ENCODE measurements at regions not wholly inside any gene's neighbourhood (a gene's known extent, or its start where the extent isn't known, plus 50 kb on each side); places are given as distances from the start of the nearest gene placed in this dataset.
"Not testable (repeated sequence)": the region's sequence is repeated elsewhere in the genome, so short reads cannot be mapped to it uniquely, and the experiment has no call there.

- no peaks in the 10 kb centered on the region for H3K9me3 Mint-ChIP-seq
- H3K4me1 Mint-ChIP-seq, result no peaks in the 10 kb centered on the region
- no peak overlapping the region for H3K27ac Mint-ChIP-seq
- H3K27me3 Mint-ChIP-seq, result no peaks in the 10 kb centered on the region
- ATAC-seq, result no peak
- no peaks in the 10 kb centered on the region for H3K36me3 Mint-ChIP-seq
- H3K4me3 Mint-ChIP-seq, result no peak overlapping the region
Measured at GRCh38 chr7:114364151-114364550, 50.5 kb upstream of the FOXP2 start.

GRCh38 chr7:114363292-114363691 is 51.3 kb upstream of the FOXP2 start:
- no peak for ATAC-seq
- Mint-ChIP-seq H3K9me3 (no peaks in the 10 kb centered on the region), H3K27me3 (no peaks in the 10 kb centered on the region), H3K36me3 (no peaks in the 10 kb centered on the region), H3K4me1 (no peaks in the 10 kb centered on the region), H3K4me3 (no peak overlapping the region), H3K27ac (no peak overlapping the region)

- peaks cover 3% of the 10 kb centered on the region for H3K9me3 Mint-ChIP-seq
- H3K4me1 Mint-ChIP-seq, result no peaks in the 10 kb centered on the region
- H3K27ac Mint-ChIP-seq, result no peak overlapping the region
- no peaks in the 10 kb centered on the region for H3K36me3 Mint-ChIP-seq
- no peak for ATAC-seq
- no peak overlapping the region for H3K4me3 Mint-ChIP-seq
- no peaks in the 10 kb centered on the region for H3K27me3 Mint-ChIP-seq
Measured at GRCh38 chr7:114358911-114359310, 55.7 kb upstream of the FOXP2 start.

- H3K9me3 Mint-ChIP-seq, result peaks cover 3% of the 10 kb centered on the region
- H3K4me1 Mint-ChIP-seq, result no peaks in the 10 kb centered on the region
- H3K36me3 Mint-ChIP-seq, result no peaks in the 10 kb centered on the region
- H3K27ac Mint-ChIP-seq, result no peak overlapping the region
- ATAC-seq, result no peak
- no peaks in the 10 kb centered on the region for H3K27me3 Mint-ChIP-seq
- no peak overlapping the region for H3K4me3 Mint-ChIP-seq
Measured at GRCh38 chr7:114356133-114356532, 58.5 kb upstream of the FOXP2 start.

GRCh38 chr7:114354306-114354705 is 60.3 kb upstream of the FOXP2 start:
- Mint-ChIP-seq H3K27me3 (no peaks in the 10 kb centered on the region), H3K4me3 (no peak overlapping the region), H3K9me3 (peaks cover 3% of the 10 kb centered on the region), H3K27ac (no peak overlapping the region), H3K4me1 (no peaks in the 10 kb centered on the region), H3K36me3 (no peaks in the 10 kb centered on the region)
- no peak for ATAC-seq

GRCh38 chr7:114345494-114345893 is 69.1 kb upstream of the FOXP2 start:
- Mint-ChIP-seq H3K27ac (no peak overlapping the region), H3K4me3 (no peak overlapping the region), H3K4me1 (no peaks in the 10 kb centered on the region), H3K9me3 (no peaks in the 10 kb centered on the region), H3K36me3 (no peaks in the 10 kb centered on the region), H3K27me3 (no peaks in the 10 kb centered on the region)
- ATAC-seq, result no peak

GRCh38 chr7:114343949-114344708 is 70.5 kb upstream of the FOXP2 start:
- Mint-ChIP-seq H3K27ac (no peak overlapping the region), H3K4me1 (no peaks in the 10 kb centered on the region), H3K27me3 (no peaks in the 10 kb centered on the region), H3K4me3 (no peak overlapping the region), H3K36me3 (no peaks in the 10 kb centered on the region), H3K9me3 (no peaks in the 10 kb centered on the region)
- ATAC-seq, result no peak

GRCh38 chr7:114342431-114343179 is 72.0 kb upstream of the FOXP2 start:
- ATAC-seq, result no peak
- no peaks in the 10 kb centered on the region for H3K9me3 Mint-ChIP-seq
- H3K4me1 Mint-ChIP-seq, result no peaks in the 10 kb centered on the region
- no peak overlapping the region for H3K27ac Mint-ChIP-seq
- H3K4me3 Mint-ChIP-seq, result no peak overlapping the region
- no peaks in the 10 kb centered on the region for H3K36me3 Mint-ChIP-seq
- H3K27me3 Mint-ChIP-seq, result no peaks in the 10 kb centered on the region

- Mint-ChIP-seq H3K27me3 (no peaks in the 10 kb centered on the region), H3K9me3 (no peaks in the 10 kb centered on the region), H3K36me3 (no peaks in the 10 kb centered on the region), H3K4me1 (no peaks in the 10 kb centered on the region), H3K4me3 (no peak overlapping the region), H3K27ac (no peak overlapping the region)
- ATAC-seq, result no peak
Measured at GRCh38 chr7:114341648-114342047, 73.0 kb upstream of the FOXP2 start.

GRCh38 chr7:114334989-114335388 is 79.6 kb upstream of the FOXP2 start:
- no peak overlapping the region for H3K27ac Mint-ChIP-seq
- no peaks in the 10 kb centered on the region for H3K4me1 Mint-ChIP-seq
- no peak overlapping the region for H3K4me3 Mint-ChIP-seq
- H3K9me3 Mint-ChIP-seq, result no peaks in the 10 kb centered on the region
- no peaks in the 10 kb centered on the region for H3K36me3 Mint-ChIP-seq
- H3K27me3 Mint-ChIP-seq, result no peaks in the 10 kb centered on the region
- no peak for ATAC-seq

GRCh38 chr7:114329458-114329857 is 85.2 kb upstream of the FOXP2 start:
- H3K36me3 Mint-ChIP-seq, H3K4me1 Mint-ChIP-seq, H3K27me3 Mint-ChIP-seq, H3K9me3 Mint-ChIP-seq, H3K4me3 Mint-ChIP-seq, ATAC-seq, H3K27ac Mint-ChIP-seq: not testable (repeated sequence)

- no peaks in the 10 kb centered on the region for H3K27me3 Mint-ChIP-seq
- no peak overlapping the region for H3K4me3 Mint-ChIP-seq
- no peaks in the 10 kb centered on the region for H3K36me3 Mint-ChIP-seq
- ATAC-seq, result no peak
- no peak overlapping the region for H3K27ac Mint-ChIP-seq
- H3K4me1 Mint-ChIP-seq, result no peaks in the 10 kb centered on the region
- no peaks in the 10 kb centered on the region for H3K9me3 Mint-ChIP-seq
Measured at GRCh38 chr7:114317450-114318098, 97.0 kb upstream of the FOXP2 start.

- H3K9me3 Mint-ChIP-seq, result no peaks in the 10 kb centered on the region
- no peaks in the 10 kb centered on the region for H3K4me1 Mint-ChIP-seq
- no peaks in the 10 kb centered on the region for H3K36me3 Mint-ChIP-seq
- no peaks in the 10 kb centered on the region for H3K27me3 Mint-ChIP-seq
- no peak for ATAC-seq
- H3K4me3 Mint-ChIP-seq, result no peak overlapping the region
- no peak overlapping the region for H3K27ac Mint-ChIP-seq
Measured at GRCh38 chr7:114312649-114313048, 102.0 kb upstream of the FOXP2 start.

- Mint-ChIP-seq H3K4me1 (no peaks in the 10 kb centered on the region), H3K27me3 (no peaks in the 10 kb centered on the region), H3K9me3 (no peaks in the 10 kb centered on the region), H3K27ac (no peak overlapping the region), H3K36me3 (no peaks in the 10 kb centered on the region), H3K4me3 (no peak overlapping the region)
- ATAC-seq, result no peak
Measured at GRCh38 chr7:114310345-114311110, 104.1 kb upstream of the FOXP2 start.

- no peak for ATAC-seq
- Mint-ChIP-seq H3K27ac (no peak overlapping the region), H3K27me3 (no peaks in the 10 kb centered on the region), H3K36me3 (no peaks in the 10 kb centered on the region), H3K4me1 (no peaks in the 10 kb centered on the region), H3K9me3 (no peaks in the 10 kb centered on the region), H3K4me3 (no peak overlapping the region)
Measured at GRCh38 chr7:114309729-114310128, 104.9 kb upstream of the FOXP2 start.
